Amniotic epithelial cell (primary cell): ENCODE measurements at regions not wholly inside any gene's neighbourhood (a gene's known extent, or its start where the extent isn't known, plus 50 kb on each side); places are given as distances from the start of the nearest gene placed in this dataset.
"Not testable (repeated sequence)": the region's sequence is repeated elsewhere in the genome, so short reads cannot be mapped to it uniquely, and the experiment has no call there.

Experiments used
- DNase-seq: peaks from one replicate; pipeline ENCODE4 v3.0.0-alpha.2; 2010; ENCODE audit warnings: low read depth

GRCh38 chr3:13194285-13195209 is 121.3 kb upstream of the IQSEC1 start:
- no peak for DNase-seq

DNA sequence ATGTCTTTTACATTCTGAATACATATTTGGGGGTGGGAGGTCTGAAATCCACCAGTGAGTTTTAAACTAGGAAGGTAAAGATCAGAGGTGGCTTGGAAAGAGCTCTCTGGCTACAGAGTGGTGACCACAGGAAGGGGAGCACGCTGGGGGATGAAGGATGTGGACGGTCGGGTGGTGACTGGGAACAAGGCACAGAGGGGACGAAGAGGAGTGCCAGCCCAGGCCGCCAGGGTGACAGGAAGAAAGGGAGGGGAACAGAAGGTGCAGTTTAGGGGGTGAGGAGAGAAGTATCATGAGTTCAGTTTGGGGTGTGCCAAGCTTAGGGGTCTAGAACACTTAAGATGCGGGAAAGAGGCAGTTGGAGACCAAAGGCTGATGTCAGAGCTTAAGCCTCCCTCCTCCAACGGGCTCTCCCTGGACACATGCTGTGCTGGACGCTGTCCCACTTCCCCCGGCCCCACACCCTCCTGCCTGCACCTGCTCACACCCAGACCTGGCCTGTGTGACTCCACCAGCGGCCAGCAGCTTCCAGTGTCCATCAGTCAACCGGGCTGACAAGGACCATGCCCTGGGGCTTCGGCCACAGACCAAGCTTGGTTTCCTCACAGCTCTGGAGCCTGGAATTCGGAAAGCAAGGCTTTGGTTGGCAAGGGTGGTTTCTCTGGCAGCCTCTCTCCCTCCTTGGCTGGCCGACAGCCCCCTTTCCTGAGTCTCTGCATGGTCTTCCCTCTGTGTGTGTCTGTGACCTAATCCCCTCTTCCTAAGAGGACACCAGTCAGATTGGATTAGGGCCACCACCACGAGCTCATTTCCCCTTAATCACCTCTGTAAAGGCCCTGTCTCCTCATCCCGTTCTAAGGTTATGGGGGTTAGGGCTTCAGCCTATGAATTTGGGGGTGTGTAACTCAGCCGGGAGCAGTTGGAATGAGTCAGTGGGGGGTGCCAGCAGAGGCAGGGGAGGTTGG is 120.4 kb upstream of the IQSEC1 start:
- no peak for DNase-seq

DNA sequence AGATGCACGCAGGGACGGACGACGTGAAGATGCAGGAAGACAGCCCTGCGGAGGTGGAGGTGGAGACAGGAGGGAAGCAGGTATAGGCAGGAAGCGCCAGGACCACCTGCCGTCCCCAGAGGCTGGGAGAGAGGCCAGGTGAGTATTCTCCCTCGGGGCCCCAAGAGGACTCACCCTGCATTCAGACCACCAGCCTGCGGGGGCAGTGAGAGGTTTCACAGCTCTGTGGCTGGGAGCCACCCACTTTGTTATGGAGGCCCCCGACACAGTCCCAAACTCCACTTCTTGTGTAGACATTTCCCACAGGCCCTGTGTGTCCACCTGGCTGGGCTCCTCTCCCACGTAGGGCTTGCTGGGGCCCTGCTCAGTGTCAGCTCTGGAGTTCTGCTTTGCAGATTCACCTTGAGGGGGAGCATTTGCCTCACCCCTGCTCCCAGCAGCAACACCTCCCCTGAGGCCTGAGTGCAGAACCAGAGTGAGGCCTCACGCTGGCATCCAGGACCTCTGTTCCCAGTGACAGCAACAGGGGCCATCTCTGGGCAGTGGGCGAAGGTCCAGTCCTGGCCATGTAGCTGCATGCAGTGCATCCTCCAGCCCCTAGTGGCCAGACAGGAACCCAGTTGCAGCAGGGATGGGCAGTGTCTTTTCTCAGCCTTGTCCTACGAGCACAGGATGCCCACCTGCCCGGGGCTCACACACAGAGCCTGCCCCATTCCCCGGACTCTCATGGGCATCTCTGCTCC is 119.4 kb upstream of the IQSEC1 start:
- DNase-seq, result no peak

DNA sequence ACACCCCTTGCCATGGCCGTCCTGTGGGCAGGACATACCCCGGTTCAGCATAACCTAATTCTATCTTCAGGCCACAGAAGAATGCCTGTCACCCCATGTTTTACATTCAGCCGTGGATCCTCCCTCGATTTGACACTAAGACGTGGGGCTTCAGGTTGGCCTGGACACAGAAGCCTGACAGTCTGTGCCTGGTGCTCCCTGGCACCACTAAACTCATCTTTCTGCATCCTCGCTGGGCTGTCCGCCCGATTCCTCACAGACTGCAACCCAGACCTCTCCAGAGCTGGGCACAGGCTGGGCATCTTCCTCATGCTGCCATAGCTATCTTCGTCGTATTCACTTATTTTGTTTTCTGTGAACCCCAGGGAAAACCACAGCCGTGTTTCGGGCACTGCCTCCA is 117.8 kb upstream of the IQSEC1 start:
- no peak for DNase-seq

- DNase-seq, result no peak
Measured at GRCh38 chr3:13190378-13190765, 117.1 kb upstream of the IQSEC1 start.

DNA sequence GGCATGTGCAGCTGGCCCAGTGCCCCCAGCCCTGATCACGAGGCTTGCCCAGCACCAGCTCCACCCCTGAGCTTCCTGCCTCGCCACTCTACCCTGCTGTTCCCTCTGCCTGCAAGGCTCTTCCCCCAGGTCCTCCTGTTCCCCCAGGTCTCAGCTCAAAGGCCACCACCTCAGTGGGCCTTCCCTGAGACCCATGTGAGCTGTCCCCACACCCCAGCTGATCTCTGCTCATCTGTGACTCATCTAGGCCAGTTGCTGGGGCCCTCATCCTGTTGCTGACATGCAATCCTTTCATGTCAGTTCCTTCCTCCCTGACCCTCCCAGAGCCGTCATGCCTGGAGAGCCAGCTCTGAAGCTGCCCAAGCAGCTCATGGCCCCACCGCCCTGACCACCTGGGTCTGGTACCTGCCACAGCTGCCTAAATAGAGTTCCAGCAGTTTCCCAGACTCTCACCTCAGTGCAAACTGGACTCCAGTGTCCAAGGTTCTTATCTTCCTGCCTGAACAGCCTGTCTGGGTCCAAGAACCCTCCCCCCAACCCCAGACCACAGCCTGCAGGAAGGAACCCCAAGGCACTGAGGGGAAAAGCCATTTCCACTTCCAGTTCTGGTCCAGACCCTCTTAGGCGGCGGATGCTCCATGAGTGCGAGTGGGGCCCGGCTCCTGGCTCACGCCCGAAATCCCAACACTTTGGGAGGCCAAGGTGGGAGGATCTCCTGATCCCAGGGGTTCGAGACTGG is 116.6 kb upstream of the IQSEC1 start:
- DNase-seq, result no peak

DNA sequence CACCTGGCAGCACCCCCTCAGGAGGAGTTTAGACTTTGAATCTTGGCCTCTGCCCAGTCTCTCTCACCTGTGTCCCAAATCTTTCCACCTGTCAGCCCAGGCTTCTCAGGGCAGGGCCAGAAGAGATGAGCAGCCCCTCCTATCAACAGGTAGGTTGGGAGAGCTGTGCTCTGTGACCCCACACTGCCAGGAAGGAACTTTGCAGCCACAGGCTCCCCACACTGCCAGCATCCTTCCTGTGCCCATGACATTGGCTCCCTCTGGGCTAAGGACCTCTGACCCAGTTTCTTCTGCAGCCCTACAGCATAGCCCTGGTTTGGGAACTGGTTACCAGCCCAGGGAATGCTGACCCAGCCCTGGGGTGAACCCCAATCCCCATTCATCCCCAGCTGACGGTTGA is 115.7 kb upstream of the IQSEC1 start:
- DNase-seq, result no peak

- DNase-seq, result no peak
Measured at GRCh38 chr3:13188181-13188779, 115.1 kb upstream of the IQSEC1 start.

- DNase-seq, result no peak
Measured at GRCh38 chr3:13187593-13187992, 114.4 kb upstream of the IQSEC1 start.

- DNase-seq, result no peak
Measured at GRCh38 chr3:13186435-13186815, 113.2 kb upstream of the IQSEC1 start.

DNA sequence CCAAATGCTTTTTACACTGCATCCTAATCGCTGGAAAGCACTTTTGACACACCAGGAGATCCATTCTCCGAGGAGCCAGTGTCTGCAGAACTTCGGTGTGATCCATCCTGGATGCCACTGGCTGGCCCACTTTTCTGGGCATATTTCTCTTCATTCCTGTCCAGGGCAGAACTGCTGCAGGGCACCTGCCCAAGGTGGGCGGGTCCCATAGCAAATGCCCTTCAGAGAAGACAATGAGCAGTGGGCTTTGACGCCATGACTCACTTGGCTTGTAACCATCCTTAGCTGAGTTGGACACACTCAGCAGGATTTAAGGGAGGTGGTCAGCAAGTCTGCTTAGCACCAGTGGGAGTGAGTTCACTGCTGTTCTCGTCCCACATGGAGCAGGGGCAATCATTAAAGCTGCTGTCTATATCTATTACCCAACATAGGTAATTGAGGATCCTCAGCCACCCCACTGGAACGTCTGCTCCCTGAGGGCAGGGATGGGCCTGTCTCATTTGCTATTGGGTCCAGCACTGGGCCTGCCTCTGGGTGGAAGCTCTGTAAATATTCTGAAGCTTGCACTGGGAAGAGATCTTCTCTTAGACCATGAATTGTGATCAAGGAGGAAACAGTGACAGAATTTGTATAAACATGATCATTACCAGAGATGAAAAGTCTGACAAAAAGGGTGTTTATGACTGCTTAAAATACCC is 112.7 kb upstream of the IQSEC1 start:
- no peak for DNase-seq

DNA sequence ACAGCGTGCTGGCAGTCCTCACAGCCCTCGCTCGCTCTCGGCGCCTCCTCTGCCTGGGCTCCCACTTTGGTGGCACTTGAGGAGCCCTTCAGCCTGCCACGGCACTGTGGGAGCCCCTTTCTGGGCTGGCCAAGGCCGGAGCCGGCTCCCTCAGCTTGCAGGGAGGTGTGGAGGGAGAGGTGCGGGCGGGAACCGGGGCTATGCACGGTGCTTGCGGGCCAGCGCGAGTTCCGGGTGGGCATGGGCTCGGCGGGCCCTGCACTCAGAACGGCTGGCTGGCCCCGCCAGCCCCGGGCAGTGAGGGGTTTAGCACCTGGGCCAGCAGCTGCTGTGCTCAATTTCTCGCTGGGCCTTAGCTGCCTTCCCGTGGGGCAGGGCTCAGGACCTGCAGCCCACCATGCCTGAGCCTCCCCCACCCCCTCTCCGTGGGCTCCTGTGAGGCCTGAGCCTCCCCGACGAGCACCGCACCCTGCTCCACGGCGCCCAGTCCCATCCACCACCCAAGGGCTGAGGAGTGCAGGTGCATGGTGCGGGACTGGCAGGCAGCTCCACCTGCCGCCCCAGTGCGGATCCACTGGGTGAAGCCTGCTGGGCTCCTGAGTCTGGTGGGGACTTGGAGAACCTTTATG is 106.5 kb upstream of the IQSEC1 start:
- DNase-seq, result not testable (repeated sequence)

DNA sequence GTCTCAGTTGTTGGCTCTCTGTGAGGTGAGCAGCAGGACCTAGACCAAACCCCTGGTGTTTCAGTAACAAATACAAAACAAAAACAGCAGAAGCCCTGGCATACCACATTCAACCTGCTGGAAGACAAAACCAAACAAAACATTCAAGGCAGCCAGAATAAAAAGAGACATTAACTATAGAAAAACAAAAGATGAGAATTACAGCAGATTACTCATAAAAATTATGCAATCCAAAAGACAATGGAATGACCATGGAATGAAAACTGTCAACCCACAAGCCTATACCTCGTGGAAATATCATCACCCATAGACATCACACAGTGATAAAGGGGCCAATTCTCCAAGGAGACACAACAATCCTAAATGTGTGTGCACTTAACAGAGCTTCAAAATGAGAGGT is 106.0 kb upstream of the IQSEC1 start:
- DNase-seq, result no peak

GRCh38 chr3:13178107-13178506 is 104.9 kb upstream of the IQSEC1 start:
- no peak for DNase-seq

DNA sequence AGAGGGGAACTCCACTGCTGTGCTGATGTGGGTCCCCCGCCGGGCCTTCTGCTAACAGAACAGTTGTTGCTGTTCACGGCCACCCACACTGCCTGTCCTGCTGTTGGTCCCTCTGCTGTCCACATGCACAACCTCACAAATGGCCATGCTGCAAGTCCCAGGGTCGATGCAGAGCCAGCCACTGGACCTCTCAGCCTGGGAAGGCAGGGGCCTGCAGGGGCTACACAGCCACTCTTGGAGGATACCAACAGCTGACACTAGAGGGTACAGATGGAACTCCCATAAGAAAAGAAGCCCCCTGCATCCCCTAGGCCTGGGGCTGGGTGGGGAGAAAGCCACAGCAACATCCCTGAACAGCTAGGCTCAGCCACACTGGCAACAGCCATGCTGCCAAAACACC is 104.4 kb upstream of the IQSEC1 start:
- no peak for DNase-seq

GRCh38 chr3:13177236-13177635 is 104.0 kb upstream of the IQSEC1 start:
- DNase-seq, result no peak

- DNase-seq, result no peak
Measured at GRCh38 chr3:13176445-13176844, 103.2 kb upstream of the IQSEC1 start.

DNA sequence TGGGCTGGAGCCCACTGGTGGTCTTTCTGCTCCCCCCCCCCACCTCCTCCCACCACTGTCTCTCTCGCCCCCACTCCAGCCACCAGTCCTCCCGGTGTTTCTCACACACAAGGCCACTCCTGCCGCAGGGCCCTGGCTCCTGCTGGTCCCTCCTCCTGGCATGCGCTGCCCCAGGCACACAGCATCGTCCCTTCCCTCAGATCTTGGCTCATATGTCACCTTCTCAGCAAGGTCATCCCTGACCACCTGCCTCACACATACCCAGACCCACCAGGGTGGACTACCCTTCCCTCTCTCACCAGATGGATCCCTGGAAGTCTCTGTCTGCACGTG is 101.5 kb upstream of the IQSEC1 start:
- no peak for DNase-seq

- DNase-seq, result no peak
Measured at GRCh38 chr3:13174011-13174802, 101.0 kb upstream of the IQSEC1 start.
